HPDE6-E6E7 (cell line): ENCODE measurements at regions not wholly inside any gene's neighbourhood (a gene's known extent, or its start where the extent isn't known, plus 50 kb on each side); places are given as distances from the start of the nearest gene placed in this dataset.

Source experiments
- DNase-seq: peaks from one replicate; pipeline ENCODE4 v3.0.0; 2011; ENCODE audit warnings: missing footprints; ENCODE audit errors: extremely low spot score

DNA sequence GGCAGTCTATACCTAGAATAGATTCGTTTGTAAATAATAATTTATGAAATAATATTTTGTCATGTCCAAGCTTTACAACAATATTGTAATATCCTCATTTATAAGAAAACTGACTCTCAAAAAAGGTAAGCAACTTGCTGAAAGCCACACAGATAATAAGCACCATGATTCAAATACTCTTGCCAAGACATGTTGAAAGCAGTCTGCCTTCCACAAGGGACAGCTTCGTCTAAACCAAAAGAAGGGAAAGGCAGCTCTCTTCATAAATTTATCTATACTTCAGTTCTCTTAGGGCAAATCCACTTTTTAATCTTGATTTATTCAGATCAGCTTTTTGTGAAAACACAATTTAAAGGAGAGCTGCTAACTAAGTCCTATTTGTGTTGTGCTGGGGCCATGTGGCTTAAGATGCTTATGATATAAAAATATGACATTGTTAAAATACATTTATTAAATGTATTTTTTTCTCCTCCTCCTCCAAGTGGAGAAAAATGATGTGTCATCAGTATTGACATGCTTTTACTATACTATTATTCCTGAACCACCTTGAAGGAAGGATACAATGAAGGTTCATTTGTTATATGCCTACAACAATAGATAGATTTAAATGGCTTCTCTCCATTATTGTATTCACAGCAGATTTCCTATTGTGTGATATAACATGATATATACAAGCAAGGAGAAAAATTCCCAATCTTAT, 737.0 kb downstream of the HDGFL1 start:
- DNase-seq = no peak

DNA sequence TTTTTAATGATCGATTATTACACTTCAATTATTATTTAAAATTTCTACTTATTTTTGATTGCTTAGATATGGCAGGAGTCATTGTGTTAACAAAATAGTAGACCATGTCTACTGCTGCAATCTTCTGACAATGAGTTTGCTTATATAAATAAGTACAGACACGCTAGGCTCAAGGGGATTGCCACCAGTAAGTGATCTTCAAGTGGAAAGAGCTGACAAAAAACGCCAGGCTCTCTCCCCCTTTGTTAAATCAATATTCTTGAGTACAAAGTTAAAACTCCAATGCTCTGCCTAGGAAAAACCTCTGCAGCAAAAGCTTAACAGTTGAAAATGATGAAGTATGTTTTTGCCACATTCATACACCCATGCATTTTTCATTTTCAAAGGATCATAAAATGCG, 738.1 kb downstream of the HDGFL1 start:
- DNase-seq = no peak

DNA sequence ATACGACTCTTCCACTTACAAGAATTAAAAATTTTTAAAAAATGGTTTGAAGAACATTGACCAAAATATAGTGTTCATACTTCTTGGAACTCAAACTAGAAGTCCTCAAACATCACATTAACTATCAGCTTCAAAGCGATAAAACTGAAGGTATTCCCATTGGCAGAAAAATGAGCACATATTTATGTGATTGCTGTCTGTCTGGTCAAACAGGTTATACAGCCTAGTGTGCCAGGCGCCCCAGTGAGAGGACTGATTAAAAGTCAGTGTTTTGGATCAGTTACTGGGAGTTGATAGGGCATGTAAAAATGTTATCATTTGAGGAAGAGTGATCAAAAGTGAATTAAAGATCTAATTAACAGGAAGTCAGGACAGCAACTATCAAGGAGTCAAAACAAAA, 738.8 kb downstream of the HDGFL1 start:
- DNase-seq = no peak

DNA sequence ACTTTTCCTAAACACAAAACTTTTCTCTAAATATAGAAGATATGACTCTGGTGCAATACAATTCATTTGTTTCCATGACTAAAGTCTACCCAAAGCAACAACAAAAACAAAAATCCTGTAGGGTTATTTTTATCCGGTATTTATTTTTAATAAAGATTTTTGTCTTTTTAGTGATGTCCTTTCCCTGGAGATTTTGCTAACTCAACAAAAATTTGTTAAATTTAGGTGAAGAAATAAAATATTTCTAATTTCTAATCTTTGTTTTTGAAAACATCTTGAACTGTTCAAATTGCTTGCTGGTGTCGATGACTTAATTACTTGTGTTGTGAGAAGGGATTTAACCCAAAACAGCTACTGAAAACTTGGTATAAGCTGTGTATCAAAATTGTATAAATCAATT, 741.8 kb downstream of the HDGFL1 start:
- no peak for DNase-seq

DNA sequence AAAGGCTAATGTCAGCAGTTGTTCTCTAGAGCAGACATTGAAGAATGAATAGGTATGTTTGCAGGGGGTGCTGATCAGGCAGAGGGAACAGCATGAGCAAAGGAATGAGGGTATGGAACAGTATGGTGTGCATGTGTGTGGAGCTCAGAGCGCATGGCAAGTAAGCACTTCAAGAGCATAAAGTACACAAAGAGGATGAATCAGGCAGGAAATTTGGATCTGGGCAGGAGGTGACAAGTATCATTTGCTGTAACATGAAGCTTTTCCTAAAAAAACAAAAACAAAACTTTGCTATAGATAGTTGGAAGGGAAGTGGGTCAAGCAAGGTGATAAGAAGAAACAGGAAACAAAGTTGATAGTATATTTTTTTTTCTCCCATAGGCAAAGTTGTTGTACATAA, 746.8 kb downstream of the HDGFL1 start:
- DNase-seq = no peak

DNA sequence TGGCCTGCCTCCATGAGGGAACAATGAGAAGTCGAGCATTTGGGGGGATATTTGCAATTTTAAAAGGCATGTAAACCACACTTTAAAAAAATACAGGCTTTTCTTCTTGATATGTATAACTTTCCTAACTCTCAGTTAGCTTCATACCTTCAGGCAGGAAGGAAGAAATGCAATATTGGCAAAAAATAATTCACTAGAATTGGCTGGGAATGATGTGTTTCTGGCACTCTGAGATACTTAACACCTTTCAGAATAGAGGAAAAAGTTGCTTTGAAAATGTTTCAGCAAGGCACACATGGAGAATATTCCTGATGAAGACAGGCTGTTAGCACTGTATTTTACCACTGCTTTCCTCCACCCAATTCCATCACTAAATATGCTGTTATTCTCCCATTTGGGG, 747.6 kb downstream of the HDGFL1 start:
- DNase-seq = no peak

DNA sequence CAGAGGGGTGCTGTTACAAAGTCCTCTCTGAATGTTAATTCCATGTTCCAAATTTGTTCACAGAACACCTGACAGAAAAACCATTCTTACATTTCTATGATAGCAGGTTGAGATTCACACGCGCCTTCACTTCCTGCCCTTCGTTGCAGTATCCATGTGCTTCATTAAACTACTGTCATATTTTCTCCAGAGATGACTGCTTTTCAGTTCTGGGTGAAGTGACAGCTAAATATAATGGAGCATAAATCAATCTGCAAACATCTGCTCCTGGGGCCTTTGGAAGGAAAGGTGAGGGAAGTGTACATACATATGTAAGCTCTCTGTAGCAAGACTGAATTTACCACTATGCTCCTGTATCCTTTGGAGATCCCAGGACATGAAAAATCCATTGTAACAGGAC, 750.2 kb downstream of the HDGFL1 start:
- DNase-seq = no peak

DNA sequence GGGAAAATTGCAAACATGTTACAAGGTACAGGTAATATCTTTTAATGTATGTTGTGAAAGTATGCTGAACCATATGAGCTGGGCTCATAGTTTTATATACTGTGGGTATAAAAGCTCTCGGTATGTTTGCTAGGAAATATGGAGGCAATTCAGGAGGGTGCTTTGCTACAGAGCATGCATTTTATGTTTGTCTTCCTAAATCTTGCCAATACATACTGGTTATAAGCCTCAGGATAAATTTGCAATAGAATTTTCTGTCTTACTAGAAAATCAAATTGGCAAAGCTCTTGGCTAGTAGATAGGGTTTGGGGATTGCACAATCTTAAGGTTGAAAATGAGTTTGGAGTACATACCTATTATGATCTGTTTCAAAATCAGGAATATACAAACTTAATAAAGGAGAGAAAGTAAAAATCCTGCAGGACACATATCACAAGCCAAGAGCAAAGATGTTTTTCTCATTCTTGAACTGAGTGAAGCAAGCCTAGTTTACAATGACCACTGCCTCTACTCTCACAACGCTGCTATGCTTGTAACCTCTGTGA, 751.2 kb downstream of the HDGFL1 start:
- no peak for DNase-seq

DNA sequence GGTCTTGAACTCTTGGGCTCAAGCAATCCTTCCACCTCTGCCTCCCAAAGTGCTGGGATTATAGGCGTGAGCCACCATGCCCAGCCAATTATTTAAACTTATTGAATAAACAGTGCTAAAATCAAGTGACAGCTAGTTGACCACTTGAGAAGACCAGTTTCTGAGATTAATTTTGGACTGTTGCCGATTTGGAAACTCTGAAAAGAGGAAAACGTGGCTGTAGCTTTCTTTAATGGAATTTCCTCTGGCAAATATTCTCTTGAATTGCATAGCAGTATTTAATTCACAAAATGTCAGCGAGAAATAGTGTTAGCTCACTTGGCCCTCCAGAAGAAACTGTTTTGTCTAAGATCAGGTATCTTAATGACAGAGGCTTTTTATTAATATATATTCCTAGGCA, 754.5 kb downstream of the HDGFL1 start:
- no peak for DNase-seq

DNA sequence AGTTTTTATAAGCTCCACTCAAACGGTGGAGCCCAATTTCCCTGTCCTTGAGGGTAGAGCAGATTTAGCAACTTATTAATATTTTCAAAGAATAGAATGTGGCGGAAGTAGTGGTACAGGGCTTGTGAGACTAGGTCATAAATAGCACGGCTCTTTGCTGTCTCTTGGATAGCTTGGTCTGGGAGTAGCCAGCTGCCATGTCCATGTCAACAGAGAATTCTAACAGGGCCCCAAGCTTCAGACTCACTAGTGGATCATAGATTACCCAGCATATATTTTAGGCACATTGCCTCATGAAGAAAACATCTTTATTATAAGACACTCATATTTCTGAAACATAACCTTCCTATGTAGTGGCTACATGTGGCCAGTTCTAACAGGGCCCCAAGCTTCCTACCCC, 755.7 kb downstream of the HDGFL1 start:
- DNase-seq = no peak

DNA sequence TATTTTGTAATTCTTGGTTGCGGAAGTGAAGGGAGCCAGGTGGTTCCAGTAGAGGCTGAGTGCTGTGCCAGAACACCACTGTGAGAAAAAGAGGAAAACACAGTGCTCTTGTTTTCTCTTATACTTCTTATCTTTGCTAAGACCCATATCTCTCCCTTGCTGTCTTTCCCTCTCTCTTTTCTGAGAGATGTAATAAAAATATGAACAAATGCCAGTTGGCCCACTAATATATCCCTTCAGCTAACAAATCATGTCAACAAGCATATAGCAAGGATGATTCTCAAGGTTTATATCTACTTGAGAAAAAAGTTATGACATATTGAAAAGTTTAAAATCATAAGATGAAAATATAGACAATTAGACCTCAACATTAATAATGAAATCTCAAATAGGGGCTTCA, 758.3 kb downstream of the HDGFL1 start:
- DNase-seq = no peak

DNA sequence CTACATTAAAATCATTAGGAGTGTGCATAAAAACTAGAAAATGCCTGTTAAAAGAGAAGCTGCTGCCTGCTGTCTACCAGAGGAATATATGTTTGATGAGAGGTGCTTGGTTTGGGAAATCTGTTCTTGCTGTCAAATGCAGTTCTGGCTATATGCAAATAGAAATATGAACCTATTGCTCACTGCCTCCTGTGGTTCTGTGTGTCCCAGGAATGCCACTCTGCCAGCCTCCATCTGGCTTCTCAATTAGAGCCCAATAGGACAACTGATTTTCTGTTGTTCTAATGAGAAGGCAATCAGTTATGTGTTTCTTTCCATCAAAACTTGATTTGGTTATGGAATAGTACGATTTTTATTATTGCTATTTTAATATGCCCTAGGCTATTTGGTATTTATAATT, 759.7 kb downstream of the HDGFL1 start:
- no peak for DNase-seq

DNA sequence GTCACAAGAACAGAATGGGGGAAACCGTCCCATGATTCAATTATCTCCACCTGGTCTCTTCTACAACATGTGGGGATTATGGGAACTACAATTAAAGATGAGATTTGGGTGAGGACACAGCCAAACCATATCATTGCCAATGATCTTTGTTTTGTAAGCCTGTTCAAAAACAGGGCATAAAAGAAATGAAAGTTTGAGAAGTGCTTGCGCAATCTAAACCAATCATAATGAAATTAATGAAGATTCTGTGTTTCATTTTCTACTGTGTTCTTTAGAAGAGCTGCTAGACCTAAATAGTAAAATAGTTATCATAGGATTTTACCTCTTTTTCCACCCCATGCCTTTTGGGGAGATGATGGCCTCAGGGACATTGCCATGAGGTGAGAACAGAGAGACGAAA, 761.3 kb downstream of the HDGFL1 start:
- DNase-seq = no peak

DNA sequence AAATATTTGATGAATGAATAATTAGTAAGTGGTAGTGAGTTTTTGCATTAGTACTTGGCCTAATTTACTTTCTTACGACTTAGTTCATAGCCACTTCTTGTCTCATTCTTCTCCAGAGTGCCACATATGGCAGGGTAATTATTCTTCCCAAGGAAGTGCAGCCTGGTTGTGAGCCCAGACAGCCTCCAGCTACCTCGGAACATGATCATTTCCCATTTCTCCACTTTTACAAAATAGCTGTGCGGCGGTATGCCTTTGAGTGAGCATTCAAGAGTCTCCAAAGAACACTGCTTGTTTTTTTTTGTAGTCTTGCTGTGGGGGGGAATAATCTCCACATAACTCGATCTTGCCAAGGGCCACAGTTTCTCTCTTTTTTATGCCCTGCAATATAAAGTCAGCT, 765.0 kb downstream of the HDGFL1 start:
- DNase-seq = no peak

DNA sequence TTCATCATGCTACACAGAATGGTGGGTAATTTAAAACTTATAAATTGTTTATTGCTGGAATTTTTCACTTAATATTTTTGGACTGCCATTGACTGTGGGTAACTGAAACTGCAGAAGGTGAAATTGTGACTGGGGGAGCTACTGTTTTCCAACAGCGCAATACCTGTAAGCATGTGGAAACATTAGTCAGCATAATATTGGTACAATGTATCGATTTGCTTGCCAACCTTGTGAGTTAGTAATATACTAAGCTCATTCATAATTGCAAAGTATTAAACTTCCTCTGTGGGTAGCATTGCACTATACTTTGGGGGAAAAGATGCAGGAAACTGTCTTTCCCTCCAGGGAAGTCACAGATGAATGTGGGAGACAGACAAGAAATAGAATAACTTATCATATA, 766.5 kb downstream of the HDGFL1 start:
- DNase-seq = no peak

DNA sequence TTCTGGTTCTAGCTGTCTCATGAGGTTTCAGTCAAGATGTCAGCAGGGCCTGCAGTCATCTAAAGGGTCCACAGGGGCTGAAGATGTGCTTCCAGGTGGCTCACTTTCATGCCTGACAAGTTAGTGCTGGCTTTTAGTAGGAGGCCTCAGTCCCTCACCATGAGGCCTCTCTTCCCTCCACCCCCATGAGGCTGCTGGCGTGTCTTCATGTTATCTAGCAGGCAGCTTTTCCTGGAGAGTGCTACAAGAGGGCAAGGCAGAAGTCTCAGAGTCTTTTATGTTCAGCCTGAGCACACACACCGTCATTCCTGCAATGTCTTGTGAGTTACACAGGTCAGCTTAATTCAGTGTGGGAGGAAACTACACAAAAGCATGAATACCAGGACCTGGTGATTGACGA, 769.9 kb downstream of the HDGFL1 start:
- DNase-seq = no peak

DNA sequence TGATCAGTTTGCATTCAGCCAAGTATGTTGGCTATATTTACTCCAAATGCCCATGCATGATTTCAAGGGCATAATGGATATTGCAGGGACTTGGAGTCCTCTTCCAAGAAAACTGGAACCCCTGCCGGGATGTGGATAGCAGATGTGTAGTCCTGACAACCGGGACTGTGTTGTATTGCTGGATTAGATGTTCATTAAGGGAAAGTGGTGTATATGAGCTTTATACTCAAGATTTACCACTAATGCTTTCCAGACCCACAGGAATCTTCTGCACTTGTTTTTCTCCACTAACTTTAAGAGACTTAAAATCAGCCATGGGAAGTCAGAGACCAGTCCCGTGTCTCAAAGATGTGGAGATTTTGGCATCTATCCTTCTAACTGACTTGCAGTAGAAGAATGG, 770.9 kb downstream of the HDGFL1 start:
- no peak for DNase-seq

DNA sequence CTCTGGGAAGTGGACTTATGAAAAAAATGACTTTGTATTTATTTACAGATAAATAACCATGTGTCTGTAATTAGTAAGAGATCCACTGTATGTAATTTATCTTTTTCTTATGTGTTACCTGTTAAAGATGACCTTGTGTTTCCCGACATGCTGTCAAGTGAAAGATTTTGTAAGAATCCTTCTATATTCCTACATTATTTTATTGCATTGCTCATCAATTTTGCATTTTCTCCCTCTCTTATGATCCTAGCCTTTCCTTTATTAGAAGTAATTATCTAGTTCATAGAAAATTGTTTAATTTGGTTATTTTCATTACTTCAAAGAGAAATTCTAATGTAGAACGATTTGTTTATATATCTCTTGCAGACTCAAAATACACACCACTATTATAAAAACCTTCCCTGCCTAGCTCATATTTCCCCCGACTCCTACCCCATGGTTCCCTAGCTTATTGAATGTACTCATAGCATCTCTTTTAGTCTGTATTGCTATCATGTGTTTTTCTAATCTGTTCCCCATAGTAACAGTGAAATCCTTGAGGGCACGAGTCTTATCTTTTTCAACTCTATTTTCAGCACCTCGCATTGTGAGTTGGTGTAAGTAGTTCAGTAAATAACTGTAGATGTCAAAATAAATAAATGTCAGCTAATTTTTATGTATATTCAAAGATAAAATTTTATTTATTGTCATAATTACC, 774.4 kb downstream of the HDGFL1 start:
- DNase-seq = no peak

DNA sequence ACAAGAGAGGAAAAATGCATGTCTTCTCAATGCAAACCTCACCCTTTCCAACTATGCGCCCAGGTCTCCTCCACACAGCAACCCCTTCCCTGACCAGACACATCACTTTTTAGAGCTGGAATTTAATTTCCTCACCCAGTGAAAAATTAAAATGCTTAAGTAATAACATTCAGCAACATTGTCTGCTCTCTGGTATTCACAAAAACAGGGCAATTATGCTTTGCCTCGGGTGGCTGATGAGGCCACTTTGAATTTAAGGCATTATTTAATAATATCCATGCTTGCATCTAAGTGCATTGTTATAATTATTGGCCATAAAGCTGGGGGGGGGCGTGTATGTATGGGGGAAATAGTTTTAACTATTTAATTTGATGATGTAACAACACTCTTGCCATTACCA, 777.8 kb upstream of the NRSN1 start:
- DNase-seq = no peak

DNA sequence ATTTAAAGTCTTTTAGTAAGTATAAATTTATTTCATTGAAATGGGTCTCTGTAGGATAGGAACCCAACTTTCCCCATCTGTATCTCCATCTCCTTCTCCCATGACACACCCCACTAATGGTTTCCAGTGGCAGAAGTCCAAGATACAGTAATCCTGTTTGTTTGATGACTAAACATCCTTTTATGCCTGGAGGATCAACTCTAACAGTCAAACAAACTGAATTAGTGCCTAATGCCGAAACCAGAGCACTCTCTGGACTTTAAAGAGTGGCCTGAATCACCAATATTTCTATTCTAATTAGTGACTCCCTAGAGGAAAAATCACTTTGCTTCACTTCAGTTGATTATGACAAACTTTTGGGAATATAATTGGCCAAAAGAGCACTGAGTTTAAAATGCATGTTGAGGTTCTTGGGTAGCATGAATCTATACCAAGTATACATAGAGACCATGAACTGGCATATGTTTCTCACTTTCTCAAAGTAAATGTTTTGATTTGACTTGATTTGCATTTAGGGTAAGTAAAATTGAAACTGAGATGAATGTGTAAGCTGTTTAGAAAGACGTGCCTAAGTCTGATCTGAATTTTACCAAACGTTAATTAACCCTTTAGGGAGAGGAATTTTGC, 776.4 kb upstream of the NRSN1 start:
- peak; percentile 45 for DNase-seq

DNA sequence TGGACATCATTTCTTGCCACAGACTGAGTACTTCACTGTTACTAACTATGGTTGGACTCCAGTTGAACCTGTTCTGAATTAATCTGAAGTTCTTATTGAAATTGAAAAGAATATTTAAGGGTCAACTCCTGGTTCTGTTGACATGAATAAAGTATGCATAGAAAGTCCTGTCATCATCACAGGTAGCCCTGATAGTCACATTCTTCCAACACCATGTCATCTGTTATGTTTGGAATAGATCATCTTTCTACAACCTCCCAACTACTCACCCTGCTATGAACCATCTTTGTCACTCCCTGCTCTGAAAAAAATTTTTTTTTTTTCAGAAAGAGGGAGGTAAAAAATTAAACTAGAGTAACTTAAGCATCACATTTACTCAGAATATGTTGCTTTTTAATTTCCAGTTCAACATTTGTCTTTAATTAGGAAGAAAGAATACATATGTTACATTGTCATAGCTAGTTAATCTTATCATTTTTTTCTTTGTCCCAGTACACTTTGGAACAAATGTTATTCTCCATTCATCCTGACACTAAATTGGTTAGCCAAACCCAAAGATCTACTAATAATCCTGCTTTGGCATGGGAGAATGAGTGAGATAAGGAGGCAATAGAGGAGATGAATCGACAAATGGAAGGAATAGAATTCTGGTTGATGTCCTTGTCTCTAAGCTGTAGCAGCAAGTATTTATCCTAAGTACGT, 775.1 kb upstream of the NRSN1 start:
- no peak for DNase-seq

DNA sequence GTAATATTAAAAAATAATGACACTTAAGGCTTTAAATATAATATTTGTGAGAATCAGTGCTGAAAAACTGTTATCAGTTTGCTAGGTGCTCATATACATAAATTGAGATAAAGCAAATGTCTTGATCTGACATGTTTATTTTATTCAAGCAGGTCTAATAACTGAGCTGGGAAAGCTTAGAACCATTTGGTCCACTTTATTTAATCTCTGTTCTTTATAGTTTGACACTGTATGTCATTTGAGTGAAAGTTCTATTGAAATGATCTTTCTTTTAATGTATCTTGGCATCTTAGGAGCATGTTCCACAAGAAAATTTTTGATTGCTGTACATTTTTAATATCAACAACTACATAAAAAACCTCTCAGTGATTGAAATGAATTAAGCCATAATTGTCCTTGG, 772.0 kb upstream of the NRSN1 start:
- DNase-seq = no peak
